ENCODE measurements at regions not wholly inside any gene's neighbourhood (a gene's known extent, or its start where the extent isn't known, plus 50 kb on each side); places are given as distances from the start of the nearest gene placed in this dataset.

DNA sequence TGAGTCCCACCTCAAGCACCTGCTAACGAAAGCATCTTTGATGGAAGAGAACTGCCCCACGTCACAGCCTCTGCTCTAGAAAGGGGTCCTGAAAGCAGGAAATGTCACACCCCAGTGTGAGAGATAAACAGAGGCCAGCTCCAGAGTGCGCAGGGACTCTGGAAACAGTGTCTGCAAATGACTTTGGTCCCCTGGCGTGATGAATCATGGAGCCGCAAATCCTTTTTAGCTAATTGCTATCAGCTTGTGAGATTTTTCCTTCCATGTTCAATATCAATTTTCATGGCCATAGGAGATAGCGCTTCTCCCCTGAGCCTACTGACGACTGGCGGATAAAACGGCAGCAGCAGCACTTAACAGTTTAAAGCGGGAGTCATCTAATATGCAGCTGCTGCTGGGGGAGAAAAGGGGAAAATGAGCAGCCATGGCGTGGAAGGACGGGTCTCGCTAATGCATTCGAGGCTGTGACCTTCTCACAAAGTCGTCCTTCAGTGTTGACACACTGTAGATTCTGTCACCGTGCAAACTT is 209.6 kb upstream of the IRX1 start:
- H3K4me1 Mint-ChIP-seq: peaks cover 5% of the 10 kb centered on the region
- H3K4me3 Mint-ChIP-seq: no peak overlapping the region
- H3K36me3 Mint-ChIP-seq (ENCODE audit: low read depth): no peaks in the 10 kb centered on the region
- no peak for DNase-seq (ENCODE audit: low read depth, low spot score)
- no peak for TF ChIP-seq CTCF (conservative IDR thresholded peaks at IDR 0.05)
- H3K27ac Mint-ChIP-seq (ENCODE audit: unreplicated experiment): no peak overlapping the region
- H3K9me3 Mint-ChIP-seq: no peaks in the 10 kb centered on the region
- H3K27me3 Mint-ChIP-seq (ENCODE audit: low read depth): no peaks in the 10 kb centered on the region

GRCh38 chr5:3384531-3384930 is 211.1 kb upstream of the IRX1 start:
- Mint-ChIP-seq H3K9me3 (no peaks in the 10 kb centered on the region), H3K36me3 (ENCODE audit: low read depth) (no peaks in the 10 kb centered on the region), H3K27ac (ENCODE audit: unreplicated experiment) (no peak overlapping the region), H3K27me3 (ENCODE audit: low read depth) (no peaks in the 10 kb centered on the region), H3K4me3 (no peak overlapping the region), H3K4me1 (peaks cover 5% of the 10 kb centered on the region)
- no peak for TF ChIP-seq CTCF (conservative IDR thresholded peaks at IDR 0.05)
- no peak for DNase-seq (ENCODE audit: low read depth, low spot score)

GRCh38 chr5:3382782-3383181 is 212.8 kb upstream of the IRX1 start:
- H3K9me3 Mint-ChIP-seq: no peaks in the 10 kb centered on the region
- H3K36me3 Mint-ChIP-seq (ENCODE audit: low read depth): no peaks in the 10 kb centered on the region
- H3K4me3 Mint-ChIP-seq: no peak overlapping the region
- TF ChIP-seq CTCF (conservative IDR thresholded peaks at IDR 0.05): no peak
- no peak overlapping the region for H3K27ac Mint-ChIP-seq (ENCODE audit: unreplicated experiment)
- H3K4me1 Mint-ChIP-seq: peaks cover 5% of the 10 kb centered on the region
- no peak for DNase-seq (ENCODE audit: low read depth, low spot score)
- H3K27me3 Mint-ChIP-seq (ENCODE audit: low read depth): no peaks in the 10 kb centered on the region

DNA sequence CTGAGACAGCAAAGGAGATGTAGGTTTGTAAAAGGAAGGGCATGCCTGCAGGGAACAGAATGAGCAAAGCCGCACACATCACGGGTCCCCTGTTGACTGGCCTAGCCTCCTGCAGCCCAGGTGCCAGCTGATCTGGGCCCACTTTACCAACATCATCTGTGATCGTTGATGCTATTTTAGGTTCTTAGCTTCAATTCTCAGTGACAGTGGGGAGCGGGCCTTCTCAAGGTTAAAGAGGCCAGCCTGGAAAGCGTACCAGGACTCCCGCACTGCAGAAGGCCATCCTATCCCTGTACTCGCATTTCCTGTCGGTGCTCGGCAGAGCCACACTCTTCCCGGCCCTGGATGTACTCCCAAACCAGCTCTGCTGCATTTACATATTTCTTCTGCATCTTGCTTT is 213.5 kb upstream of the IRX1 start:
- H3K27me3 Mint-ChIP-seq (ENCODE audit: low read depth): no peaks in the 10 kb centered on the region
- TF ChIP-seq CTCF (conservative IDR thresholded peaks at IDR 0.05): no peak
- no peak overlapping the region for H3K27ac Mint-ChIP-seq (ENCODE audit: unreplicated experiment)
- H3K4me3 Mint-ChIP-seq: no peak overlapping the region
- H3K36me3 Mint-ChIP-seq (ENCODE audit: low read depth): peaks cover 2% of the 10 kb centered on the region
- H3K9me3 Mint-ChIP-seq: peaks cover 3% of the 10 kb centered on the region
- no peak for DNase-seq (ENCODE audit: low read depth, low spot score)
- peaks cover 5% of the 10 kb centered on the region for H3K4me1 Mint-ChIP-seq

DNA sequence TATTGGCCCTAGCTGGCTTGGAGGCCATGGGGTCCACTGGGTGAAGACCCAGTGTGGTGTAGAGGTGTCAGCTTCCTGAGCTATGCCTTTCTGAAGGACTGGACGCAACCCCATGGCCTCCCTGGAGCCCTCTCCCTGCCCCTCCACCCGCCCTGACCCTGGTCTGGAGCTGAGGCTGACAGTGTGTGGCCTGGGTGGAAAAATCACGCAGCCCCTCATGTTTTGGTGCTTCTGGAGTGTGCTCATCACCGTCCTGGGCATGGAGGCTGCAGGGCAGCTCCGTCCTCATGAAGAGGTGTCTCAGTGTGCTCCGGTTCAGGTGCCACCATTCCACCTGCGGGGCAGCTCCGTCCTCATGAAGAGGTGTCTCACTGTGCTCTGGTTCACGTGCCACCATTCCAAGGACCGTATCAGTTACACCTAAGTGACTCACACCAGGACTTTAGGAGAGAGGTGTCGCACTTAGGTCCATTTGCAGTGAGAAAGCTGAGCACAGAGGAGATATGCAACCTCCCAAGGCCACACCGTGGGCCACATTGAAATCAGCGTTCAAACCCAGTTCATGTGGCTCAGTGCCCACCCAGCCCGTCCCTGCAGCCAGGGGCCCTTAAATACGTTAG is 214.3 kb upstream of the IRX1 start:
- Mint-ChIP-seq H3K27me3 (ENCODE audit: low read depth) (no peaks in the 10 kb centered on the region), H3K4me1 (peaks cover 5% of the 10 kb centered on the region), H3K4me3 (no peak overlapping the region), H3K27ac (ENCODE audit: unreplicated experiment) (no peak overlapping the region), H3K9me3 (peaks cover 3% of the 10 kb centered on the region), H3K36me3 (ENCODE audit: low read depth) (peaks cover 2% of the 10 kb centered on the region)
- DNase-seq (ENCODE audit: low read depth, low spot score): no peak
- no peak for TF ChIP-seq CTCF (conservative IDR thresholded peaks at IDR 0.05)
